Spleen (tissue), 7 donors: ENCODE measurements at regions not wholly inside any gene's neighbourhood (a gene's known extent, or its start where the extent isn't known, plus 50 kb on each side); places are given as distances from the start of the nearest gene placed in this dataset.

Experiments
- CTCF ChIP-seq, 11 experiments: fragments of 200-600 bp in 7 of 11; fragments of 450-650 bp in 4 of 11; sonication (generic) in 4 of 11; IDR thresholded peaks in 8 of 11; conservative IDR thresholded peaks in 3 of 11; 1 replicate in 7 of 11; 2 replicates in 4 of 11; pipeline versions ENCODE4 v1.4.0 to v1.8.0; 2016 to 2021; ENCODE audit warnings: antibody characterized with exemption in 11 of 11, inconsistent platforms in 4 of 11, mild to moderate bottlenecking in 1 of 11
- POLR2A ChIP-seq, 3 donors: fragments of 450-650 bp; IDR thresholded peaks; one replicate each; pipeline ENCODE4 v1.5.1; 2017; ENCODE audit warnings: antibody characterized with exemption in 3 of 3, mild to moderate bottlenecking in 1 of 3
- donor health status: DM: no; HTN: no; CAD: no; lungs with moderate emphysema.
- donor health status: DM: no; HTN: no; CAD: no.
- donor health status: DM: no; HTN: no; CAD: no.

DNA sequence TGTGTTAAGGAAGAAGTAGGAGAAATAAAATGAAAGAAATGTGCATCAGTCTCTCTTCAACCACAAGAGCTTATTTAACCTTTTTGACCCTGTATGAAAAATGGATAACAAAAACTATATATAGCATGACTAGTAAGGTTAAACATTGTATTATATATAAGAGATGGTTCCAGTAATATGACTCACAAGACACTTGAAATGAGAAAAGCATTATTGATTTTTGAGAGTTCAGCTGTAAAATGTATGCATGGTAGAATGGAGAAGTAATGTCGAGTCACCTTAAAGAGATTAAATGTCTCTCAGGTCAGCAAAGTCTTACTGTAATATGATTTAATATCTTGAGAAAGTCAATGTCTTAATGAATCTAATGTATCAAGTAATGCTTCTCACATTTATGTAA is 860.9 kb downstream of the TAF11L14 start:
- TF ChIP-seq POLR2A (IDR thresholded peaks at IDR 0.05) (no peak), CTCF (IDR thresholded peaks at IDR 0.05 in 8 of 11, conservative IDR thresholded peaks at IDR 0.05 in 3 of 11) (no peak)
